ENCODE measurements at regions not wholly inside any gene's neighbourhood (a gene's known extent, or its start where the extent isn't known, plus 50 kb on each side); places are given as distances from the start of the nearest gene placed in this dataset.

DNA sequence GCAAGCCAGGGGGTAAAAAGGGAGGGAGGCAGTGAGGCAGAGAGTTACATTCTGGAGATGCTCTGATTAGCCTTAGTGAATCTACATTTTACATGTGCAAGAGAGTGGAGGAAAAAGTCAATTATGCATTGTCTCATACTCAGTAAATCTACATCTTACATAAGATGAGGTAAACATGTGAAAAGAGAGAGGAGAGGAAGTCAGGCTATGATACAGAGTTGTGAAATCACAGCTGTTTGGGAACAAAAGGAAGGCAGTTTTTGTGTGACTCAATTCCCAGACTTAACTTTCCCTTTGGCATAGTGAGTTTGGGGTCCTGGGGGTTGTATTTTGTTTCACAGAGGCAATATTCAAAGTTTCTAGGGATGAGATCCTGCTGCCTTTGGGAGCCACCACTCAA lies 67.8 kb downstream of the GP2 start:
- Mint-ChIP-seq H3K9me3 (peaks cover 6% of the 10 kb centered on the region), H3K27ac (no peak overlapping the region), H3K27me3 (ENCODE audit: low read depth, poor library complexity) (peaks cover 15% of the 10 kb centered on the region), H3K36me3 (ENCODE audit: low read depth) (no peaks in the 10 kb centered on the region), H3K4me3 (no peak overlapping the region), H3K4me1 (peaks cover 6% of the 10 kb centered on the region)
- no peak for DNase-seq
- TF ChIP-seq, protein P1, sequence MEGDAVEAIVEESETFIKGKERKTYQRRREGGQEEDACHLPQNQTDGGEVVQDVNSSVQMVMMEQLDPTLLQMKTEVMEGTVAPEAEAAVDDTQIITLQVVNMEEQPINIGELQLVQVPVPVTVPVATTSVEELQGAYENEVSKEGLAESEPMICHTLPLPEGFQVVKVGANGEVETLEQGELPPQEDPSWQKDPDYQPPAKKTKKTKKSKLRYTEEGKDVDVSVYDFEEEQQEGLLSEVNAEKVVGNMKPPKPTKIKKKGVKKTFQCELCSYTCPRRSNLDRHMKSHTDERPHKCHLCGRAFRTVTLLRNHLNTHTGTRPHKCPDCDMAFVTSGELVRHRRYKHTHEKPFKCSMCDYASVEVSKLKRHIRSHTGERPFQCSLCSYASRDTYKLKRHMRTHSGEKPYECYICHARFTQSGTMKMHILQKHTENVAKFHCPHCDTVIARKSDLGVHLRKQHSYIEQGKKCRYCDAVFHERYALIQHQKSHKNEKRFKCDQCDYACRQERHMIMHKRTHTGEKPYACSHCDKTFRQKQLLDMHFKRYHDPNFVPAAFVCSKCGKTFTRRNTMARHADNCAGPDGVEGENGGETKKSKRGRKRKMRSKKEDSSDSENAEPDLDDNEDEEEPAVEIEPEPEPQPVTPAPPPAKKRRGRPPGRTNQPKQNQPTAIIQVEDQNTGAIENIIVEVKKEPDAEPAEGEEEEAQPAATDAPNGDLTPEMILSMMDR (IDR thresholded peaks at IDR 0.05): no peak

DNA sequence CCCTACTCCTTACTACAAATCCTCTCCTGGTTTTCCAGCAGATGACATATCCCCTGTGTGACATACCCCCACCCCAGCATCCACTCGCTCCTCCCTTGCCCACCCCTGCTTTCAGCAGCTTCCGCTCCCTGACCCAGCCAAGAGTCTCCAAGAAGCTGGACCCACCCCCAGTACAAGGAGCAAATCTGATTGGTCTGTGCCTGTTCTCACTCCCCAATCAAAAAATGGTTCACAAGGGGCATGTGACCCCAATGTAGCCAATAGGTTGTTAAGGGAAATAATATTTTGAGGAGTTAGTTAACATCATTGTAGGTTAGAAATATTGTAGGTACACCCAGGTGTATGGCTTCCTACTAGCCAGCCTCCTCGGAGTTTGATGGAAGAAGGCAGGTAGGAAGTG lies 70.1 kb downstream of the GP2 start:
- Mint-ChIP-seq H3K27me3 (ENCODE audit: low read depth, poor library complexity) (peaks cover 15% of the 10 kb centered on the region), H3K9me3 (peaks cover 6% of the 10 kb centered on the region), H3K4me1 (no peaks in the 10 kb centered on the region), H3K27ac (no peak overlapping the region), H3K36me3 (ENCODE audit: low read depth) (no peaks in the 10 kb centered on the region), H3K4me3 (no peak overlapping the region)
- DNase-seq: no peak
- TF ChIP-seq, protein P1 (IDR thresholded peaks at IDR 0.05): no peak

DNA sequence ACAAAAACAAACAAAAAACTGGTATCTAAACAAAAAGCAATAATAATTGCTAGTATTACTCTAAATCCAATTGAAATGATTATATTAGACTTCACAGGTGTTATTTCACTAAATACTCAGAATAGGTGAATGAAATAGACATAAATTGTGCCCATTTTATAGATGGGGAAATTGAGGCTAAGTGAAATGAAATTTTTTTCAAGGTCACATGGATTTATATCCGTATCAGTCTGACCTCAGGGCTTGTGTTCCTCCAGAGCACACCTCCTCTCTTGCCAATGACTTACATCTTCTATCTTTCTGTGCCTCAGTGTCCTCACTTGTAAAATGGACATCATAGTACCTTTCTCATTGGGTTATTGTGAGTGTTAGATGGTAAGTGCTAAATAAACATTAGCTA lies 72.3 kb downstream of the GP2 start:
- H3K36me3 Mint-ChIP-seq (ENCODE audit: low read depth): no peaks in the 10 kb centered on the region
- H3K4me1 Mint-ChIP-seq: no peaks in the 10 kb centered on the region
- no peak for DNase-seq
- H3K27ac Mint-ChIP-seq: no peak overlapping the region
- H3K4me3 Mint-ChIP-seq: no peak overlapping the region
- peaks cover 11% of the 10 kb centered on the region for H3K27me3 Mint-ChIP-seq (ENCODE audit: low read depth, poor library complexity)
- H3K9me3 Mint-ChIP-seq: peaks cover 6% of the 10 kb centered on the region
- TF ChIP-seq, protein P1 (IDR thresholded peaks at IDR 0.05): no peak

DNA sequence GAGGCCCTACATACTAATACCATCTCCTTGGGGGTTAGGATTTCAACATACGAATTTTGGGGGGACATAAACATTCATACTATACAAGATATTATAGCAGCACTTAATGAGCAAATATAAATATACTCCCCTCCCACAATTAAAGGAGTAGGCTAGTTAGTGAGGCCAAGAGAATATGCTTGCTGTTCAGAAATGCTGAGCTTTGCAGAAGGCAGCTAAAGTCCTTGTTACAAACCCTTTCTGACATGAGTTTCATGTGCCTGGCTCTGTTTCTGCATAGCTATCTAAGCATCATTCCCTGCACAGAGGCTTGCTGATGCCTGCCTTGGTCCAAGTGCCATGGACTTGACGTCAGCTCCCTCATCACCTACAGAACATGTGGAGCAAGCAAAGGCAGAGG lies 73.5 kb downstream of the GP2 start:
- peaks cover 7% of the 10 kb centered on the region for H3K27me3 Mint-ChIP-seq (ENCODE audit: low read depth, poor library complexity)
- H3K27ac Mint-ChIP-seq: no peak overlapping the region
- no peaks in the 10 kb centered on the region for H3K4me1 Mint-ChIP-seq
- no peak overlapping the region for H3K4me3 Mint-ChIP-seq
- no peaks in the 10 kb centered on the region for H3K36me3 Mint-ChIP-seq (ENCODE audit: low read depth)
- DNase-seq: no peak
- H3K9me3 Mint-ChIP-seq: no peaks in the 10 kb centered on the region
- TF ChIP-seq, protein P1 (IDR thresholded peaks at IDR 0.05): no peak

DNA sequence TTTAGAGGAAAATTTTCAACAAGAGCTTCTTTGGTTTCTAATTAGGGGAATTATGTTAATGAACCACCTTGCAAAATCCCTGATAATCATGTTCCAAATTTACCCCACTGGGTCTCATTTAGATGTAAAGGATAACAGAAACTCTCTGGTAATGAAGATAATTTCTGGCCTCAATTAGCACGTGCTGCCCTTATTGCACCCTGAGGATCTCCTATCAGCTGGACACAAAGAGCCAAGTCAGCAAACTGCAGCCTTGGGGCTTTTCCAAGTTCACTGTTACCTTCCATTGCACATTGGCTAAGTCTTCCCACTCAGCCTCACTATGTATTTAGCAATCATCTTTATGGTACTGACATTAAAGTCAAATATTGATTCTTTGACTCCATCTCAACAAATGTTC lies 78.1 kb downstream of the GP2 start:
- no peak overlapping the region for H3K27ac Mint-ChIP-seq
- H3K9me3 Mint-ChIP-seq: no peaks in the 10 kb centered on the region
- no peak overlapping the region for H3K4me3 Mint-ChIP-seq
- TF ChIP-seq, protein P1 (IDR thresholded peaks at IDR 0.05): no peak
- H3K4me1 Mint-ChIP-seq: peaks cover under 1% of the 10 kb centered on the region
- no peak for DNase-seq
- no peaks in the 10 kb centered on the region for H3K36me3 Mint-ChIP-seq (ENCODE audit: low read depth)
- H3K27me3 Mint-ChIP-seq (ENCODE audit: low read depth, poor library complexity): peaks cover 3% of the 10 kb centered on the region

DNA sequence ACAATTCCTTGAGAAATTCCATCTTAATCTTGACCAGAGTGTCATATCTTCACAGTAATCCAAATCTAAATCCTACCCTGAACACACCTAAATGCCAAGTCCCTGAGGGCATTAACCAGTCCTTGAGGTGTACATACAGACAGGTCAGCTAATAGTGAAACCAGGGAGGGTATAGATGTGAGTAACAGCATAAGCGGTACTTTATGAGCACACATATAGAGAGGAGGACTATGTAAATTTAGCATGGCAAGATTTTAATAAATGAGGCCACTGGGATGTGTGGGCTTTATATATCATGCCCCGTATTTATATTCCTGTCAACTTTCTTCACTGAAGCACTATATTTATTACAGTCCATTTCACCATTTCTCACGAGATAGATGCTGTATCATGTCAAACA lies 80.2 kb downstream of the GP2 start:
- Mint-ChIP-seq H3K36me3 (ENCODE audit: low read depth) (no peaks in the 10 kb centered on the region), H3K27me3 (ENCODE audit: low read depth, poor library complexity) (peaks cover 3% of the 10 kb centered on the region), H3K27ac (no peak overlapping the region), H3K4me3 (no peak overlapping the region), H3K4me1 (peaks cover 8% of the 10 kb centered on the region), H3K9me3 (no peaks in the 10 kb centered on the region)
- TF ChIP-seq, protein P1 (IDR thresholded peaks at IDR 0.05): no peak
- no peak for DNase-seq

All from nephron progenitor cell (in vitro differentiated cells).